Sigmoid colon (tissue), 6 donors: ENCODE measurements at regions not wholly inside any gene's neighbourhood (a gene's known extent, or its start where the extent isn't known, plus 50 kb on each side); places are given as distances from the start of the nearest gene placed in this dataset.
"Not testable (repeated sequence)": the region's sequence is repeated elsewhere in the genome, so short reads cannot be mapped to it uniquely, and the experiment has no call there.

ENCODE experiments used
- DNase-seq: peaks from one replicate; pipeline ENCODE4 v3.0.0-alpha.2; 2019
- H3K27ac ChIP-seq, 4 donors: fragments of 200-600 bp; sonication (generic); one replicate each; pipeline ENCODE4 v1.5.1; 2016 to 2019; ENCODE audit warnings: mild to moderate bottlenecking in 1 of 4
- H3K27me3 ChIP-seq, 3 donors: fragments of 200-600 bp; sonication (generic); one replicate each; pipeline ENCODE4 v1.5.1; 2019; ENCODE audit warnings: mild to moderate bottlenecking in 1 of 3
- H3K36me3 ChIP-seq, 4 donors: fragments of 200-600 bp; sonication (generic); one replicate each; pipeline ENCODE4 v1.5.1; 2016 to 2019
- H3K4me1 ChIP-seq, 4 donors: fragments of 200-600 bp; sonication (generic); one replicate each; pipeline ENCODE4 v1.5.1; 2017 to 2019
- H3K4me3 ChIP-seq, 4 donors: fragments of 200-600 bp; sonication (generic); one replicate each; pipeline ENCODE4 v1.5.1; 2017 to 2019; ENCODE audit warnings: mild to moderate bottlenecking in 2 of 4, moderate library complexity in 1 of 4
- H3K9me3 ChIP-seq, 4 donors: fragments of 200-600 bp in 3 of 4; sonication (generic) in 3 of 4; one replicate each; pipeline versions ENCODE4 v1.5.1 to v1.6.1; 2013 to 2019
- CTCF ChIP-seq, 4 experiments: fragments of 450-650 bp in 3 of 4; fragments of 200-600 bp in 1 of 4; IDR thresholded peaks; one replicate each; pipeline ENCODE4 v1.5.1; 2016 to 2019; ENCODE audit warnings: antibody characterized with exemption in 4 of 4, mild to moderate bottlenecking in 3 of 4, moderate library complexity in 2 of 4
- EP300 ChIP-seq, 4 donors: sonication (generic); formaldehyde crosslinking; IDR thresholded peaks; one replicate each; pipeline ENCODE4 v1.6.1; 2017; ENCODE audit warnings: antibody characterized with exemption in 4 of 4
- POLR2A ChIP-seq, 2 donors: fragments of 450-650 bp; IDR thresholded peaks; one replicate each; pipeline ENCODE4 v1.6.1; 2016; ENCODE audit warnings: antibody characterized with exemption in 2 of 2, mild to moderate bottlenecking in 2 of 2, moderate library complexity in 2 of 2
- POLR2AphosphoS5 ChIP-seq, 4 donors: sonication (generic); formaldehyde crosslinking; IDR thresholded peaks; one replicate each; pipeline ENCODE4 v1.6.1; 2017; ENCODE audit warnings: antibody characterized with exemption in 4 of 4
- WGBS, 2 donors: extraction: QIAGEN DNeasy Blood & Tissue Kit; methylation state at CpG; one replicate each; pipeline ENCODE4 v1.1.7; 2013; 5-methylcytosine and 5-hydroxymethylcytosine counted together
- intact Hi-C: fragments of 100-400 bp; cut with DNase I; formaldehyde crosslinking; loops from one replicate; pipeline ENCODE4 v1.15.1; 2023
- donor health status: healthy with polysubstance abuse.
- donor health status: healthy.

- H3K27ac ChIP-seq = no peak overlapping the region
- no peaks in the 10 kb centered on the region for H3K4me1 ChIP-seq
- no peak for DNase-seq
- no peaks in the 10 kb centered on the region for H3K27me3 ChIP-seq
- intact Hi-C loops = no loop called here
- H3K36me3 ChIP-seq = no peaks in the 10 kb centered on the region
- TF ChIP-seq POLR2AphosphoS5 (IDR thresholded peaks at IDR 0.05) (no peak), POLR2A (IDR thresholded peaks at IDR 0.05) (no peak), EP300 (IDR thresholded peaks at IDR 0.05) (no peak), CTCF (IDR thresholded peaks at IDR 0.05) (no peak)
- H3K4me3 ChIP-seq = no peak overlapping the region
- whole genome bisulfite sequencing, 2 donors = 66 to 73% methylated on average over 3 of the region's 3 CpGs
- no peaks in the 10 kb centered on the region for H3K9me3 ChIP-seq
These were observed 205.9 kb upstream of the VCX start for GRCh38 chrX:7637066-7637465.

- Histone ChIP-seq H3K27me3 (no peaks in the 10 kb centered on the region), H3K36me3 (no peaks in the 10 kb centered on the region), H3K9me3 (no peaks in the 10 kb centered on the region), H3K4me3 (no peak overlapping the region), H3K27ac (no peak overlapping the region), H3K4me1 (no peaks in the 10 kb centered on the region)
- intact Hi-C loops = no loop called here
- no peak for TF ChIP-seq POLR2AphosphoS5 (IDR thresholded peaks at IDR 0.05)
- TF ChIP-seq CTCF (IDR thresholded peaks at IDR 0.05) = no peak
- no peak for TF ChIP-seq EP300 (IDR thresholded peaks at IDR 0.05)
- no peak for TF ChIP-seq POLR2A (IDR thresholded peaks at IDR 0.05)
- no peak for DNase-seq
- WGBS, 2 donors = 80 to 84% methylated on average over 3 of the region's 3 CpGs
These were observed 207.4 kb upstream of the VCX start for GRCh38 chrX:7635604-7636003.

GRCh38 chrX:7620560-7620959 is 222.4 kb upstream of the VCX start:
- Histone ChIP-seq H3K27me3 (no peaks in the 10 kb centered on the region), H3K9me3 (no peaks in the 10 kb centered on the region), H3K4me3 (no peak overlapping the region), H3K36me3 (no peaks in the 10 kb centered on the region), H3K27ac (no peak overlapping the region), H3K4me1 (no peaks in the 10 kb centered on the region)
- DNase-seq = no peak
- intact Hi-C loops = no loop called here
- 61 to 62% methylated on average over 3 of the region's 3 CpGs for WGBS, 2 donors
- TF ChIP-seq POLR2A (IDR thresholded peaks at IDR 0.05) (no peak), CTCF (IDR thresholded peaks at IDR 0.05) (no peak), POLR2AphosphoS5 (IDR thresholded peaks at IDR 0.05) (no peak), EP300 (IDR thresholded peaks at IDR 0.05) (no peak)

- H3K4me1 ChIP-seq = no peaks in the 10 kb centered on the region
- WGBS, 2 donors = 77 to 85% methylated on average over 3 of the region's 3 CpGs
- TF ChIP-seq POLR2AphosphoS5 (IDR thresholded peaks at IDR 0.05) (no peak), POLR2A (IDR thresholded peaks at IDR 0.05) (no peak), EP300 (IDR thresholded peaks at IDR 0.05) (no peak), CTCF (IDR thresholded peaks at IDR 0.05) (no peak)
These were observed 225.0 kb upstream of the VCX start for GRCh38 chrX:7617994-7618393.

GRCh38 chrX:7614616-7615015 is 228.4 kb upstream of the VCX start:
- H3K4me3 ChIP-seq = no peak overlapping the region
- no peak for DNase-seq
- intact Hi-C loops = no loop called here
- H3K27ac ChIP-seq = no peak overlapping the region
- WGBS, 2 donors = 78 to 85% methylated on average over 3 of the region's 3 CpGs
- TF ChIP-seq CTCF (IDR thresholded peaks at IDR 0.05) (no peak), POLR2AphosphoS5 (IDR thresholded peaks at IDR 0.05) (no peak), EP300 (IDR thresholded peaks at IDR 0.05) (no peak), POLR2A (IDR thresholded peaks at IDR 0.05) (no peak)
- H3K27me3 ChIP-seq = no peaks in the 10 kb centered on the region
- no peaks in the 10 kb centered on the region for H3K9me3 ChIP-seq
- no peaks in the 10 kb centered on the region for H3K4me1 ChIP-seq
- H3K36me3 ChIP-seq = no peaks in the 10 kb centered on the region

More at GRCh38 chrX:7617994-7618393, 225.0 kb upstream of the VCX start:
- intact Hi-C loops = no loop called here
- Histone ChIP-seq H3K9me3 (no peaks in the 10 kb centered on the region), H3K27ac (no peak overlapping the region), H3K27me3 (no peaks in the 10 kb centered on the region), H3K4me3 (no peak overlapping the region), H3K36me3 (no peaks in the 10 kb centered on the region)
- DNase-seq = no peak

GRCh38 chrX:7608625-7609024 is 234.3 kb upstream of the VCX start:
- H3K4me1 ChIP-seq, H3K36me3 ChIP-seq, H3K27ac ChIP-seq, H3K27me3 ChIP-seq, H3K9me3 ChIP-seq, intact Hi-C loops, H3K4me3 ChIP-seq, DNase-seq: not testable (repeated sequence)
- 98% methylated on average over 21 to 22 of the region's 29 CpGs for WGBS, 2 donors
